ENCODE measurements at regions not wholly inside any gene's neighbourhood (a gene's known extent, or its start where the extent isn't known, plus 50 kb on each side); places are given as distances from the start of the nearest gene placed in this dataset.

DNA sequence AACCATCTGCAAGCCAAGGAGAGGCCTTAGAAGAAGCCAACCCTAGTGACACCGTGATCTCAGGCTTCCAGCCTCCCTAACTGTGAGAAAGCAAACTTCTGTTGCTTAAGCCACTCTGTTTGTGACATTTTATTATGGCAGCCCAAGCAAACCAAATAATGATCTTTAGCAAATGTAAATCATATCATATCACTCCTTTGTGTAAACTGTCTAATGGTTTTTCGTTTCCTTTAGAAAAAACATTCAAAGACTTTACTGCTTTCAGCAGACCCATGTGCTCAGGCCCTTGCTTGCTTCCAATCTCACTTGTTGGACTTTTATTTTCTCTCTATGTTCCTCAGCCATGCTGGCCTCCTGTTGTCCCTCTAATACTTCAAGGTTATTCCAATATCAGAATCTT lies 192.2 kb upstream of the HS3ST1 start:
- Histone ChIP-seq H3K9me3 (ENCODE audit: control insufficient read depth, low read length) (no peaks in the 10 kb centered on the region), H3K27ac (ENCODE audit: insufficient read depth, low read length, poor library complexity, severe bottlenecking) (no peak overlapping the region), H3K27me3 (replicated peaks; ENCODE audit: control insufficient read depth, insufficient read depth, low read length, poor library complexity, severe bottlenecking) (no peaks in the 10 kb centered on the region), H3K4me1 (ENCODE audit: control insufficient read depth, insufficient read depth, low read length, poor library complexity, severe bottlenecking) (no peaks in the 10 kb centered on the region), H3K36me3 (ENCODE audit: control insufficient read depth, insufficient read depth, low read length) (no peaks in the 10 kb centered on the region), H3K4me3 (ENCODE audit: insufficient read depth, low read depth, low read length, poor library complexity, severe bottlenecking) (no peak overlapping the region)
- no peak for DNase-seq

DNA sequence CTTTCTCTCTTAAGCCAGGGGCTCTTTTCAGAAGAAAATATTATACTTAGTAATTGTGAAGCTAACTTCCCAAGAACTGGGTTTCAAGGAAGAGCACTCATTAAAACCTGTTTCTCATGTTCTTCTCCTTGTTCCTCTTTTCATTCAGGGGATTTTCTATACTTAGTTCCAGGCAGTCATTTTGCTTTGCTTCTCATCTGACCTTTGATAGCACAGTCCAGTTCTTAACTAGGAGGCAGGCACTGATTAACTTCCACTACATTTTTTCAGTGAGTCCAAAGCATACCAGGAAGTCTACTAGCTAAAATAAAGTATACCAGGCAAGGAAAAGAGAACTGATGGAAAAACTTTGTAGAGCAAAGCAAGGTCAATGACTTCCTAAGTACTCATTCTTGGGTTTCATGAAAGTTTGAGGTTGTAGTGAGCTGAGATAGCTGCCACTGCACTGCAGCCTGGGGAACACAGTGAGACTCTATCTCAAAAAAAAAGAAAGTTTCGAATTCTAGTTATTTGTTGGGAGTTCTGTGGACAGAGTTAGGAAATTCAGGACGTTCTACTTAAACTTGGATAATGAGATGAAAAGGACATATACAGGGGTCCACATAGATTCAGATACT lies 190.1 kb upstream of the HS3ST1 start:
- H3K27ac ChIP-seq (ENCODE audit: insufficient read depth, low read length, poor library complexity, severe bottlenecking): no peak overlapping the region
- no peak overlapping the region for H3K4me3 ChIP-seq (ENCODE audit: insufficient read depth, low read depth, low read length, poor library complexity, severe bottlenecking)
- no peaks in the 10 kb centered on the region for H3K27me3 ChIP-seq (replicated peaks; ENCODE audit: control insufficient read depth, insufficient read depth, low read length, poor library complexity, severe bottlenecking)
- DNase-seq: no peak
- H3K4me1 ChIP-seq (ENCODE audit: control insufficient read depth, insufficient read depth, low read length, poor library complexity, severe bottlenecking): no peaks in the 10 kb centered on the region
- H3K9me3 ChIP-seq (ENCODE audit: control insufficient read depth, low read length): no peaks in the 10 kb centered on the region
- H3K36me3 ChIP-seq (ENCODE audit: control insufficient read depth, insufficient read depth, low read length): no peaks in the 10 kb centered on the region

GRCh38 chr4:11616856-11617255 lies 188.2 kb upstream of the HS3ST1 start:
- no peaks in the 10 kb centered on the region for H3K4me1 ChIP-seq (ENCODE audit: control insufficient read depth, insufficient read depth, low read length, poor library complexity, severe bottlenecking)
- H3K27ac ChIP-seq (ENCODE audit: insufficient read depth, low read length, poor library complexity, severe bottlenecking): no peak overlapping the region
- no peaks in the 10 kb centered on the region for H3K27me3 ChIP-seq (replicated peaks; ENCODE audit: control insufficient read depth, insufficient read depth, low read length, poor library complexity, severe bottlenecking)
- H3K9me3 ChIP-seq (ENCODE audit: control insufficient read depth, low read length): no peaks in the 10 kb centered on the region
- H3K36me3 ChIP-seq (ENCODE audit: control insufficient read depth, insufficient read depth, low read length): no peaks in the 10 kb centered on the region
- DNase-seq: no peak
- no peak overlapping the region for H3K4me3 ChIP-seq (ENCODE audit: insufficient read depth, low read depth, low read length, poor library complexity, severe bottlenecking)

DNA sequence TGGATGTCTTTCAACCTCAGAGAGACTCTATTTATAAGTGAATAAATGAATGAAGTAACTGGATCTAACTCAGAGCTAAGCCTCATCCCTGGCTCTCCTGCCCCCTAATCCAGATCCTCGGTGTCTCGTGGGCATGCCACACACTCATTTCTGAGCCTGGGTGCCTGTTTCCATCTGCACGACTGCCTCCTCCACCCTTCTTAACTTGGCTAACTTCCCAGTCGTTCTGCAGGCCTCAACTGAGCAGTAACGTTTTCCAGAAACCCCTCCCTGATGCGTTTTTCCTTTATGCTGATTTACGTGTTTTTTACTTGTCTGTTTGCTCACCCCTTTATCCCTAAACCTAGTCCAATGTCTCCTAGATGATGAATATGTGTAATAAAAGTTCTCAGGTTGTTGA lies 186.9 kb upstream of the HS3ST1 start:
- Histone ChIP-seq H3K4me1 (ENCODE audit: control insufficient read depth, insufficient read depth, low read length, poor library complexity, severe bottlenecking) (no peaks in the 10 kb centered on the region), H3K27me3 (replicated peaks; ENCODE audit: control insufficient read depth, insufficient read depth, low read length, poor library complexity, severe bottlenecking) (no peaks in the 10 kb centered on the region), H3K9me3 (ENCODE audit: control insufficient read depth, low read length) (no peaks in the 10 kb centered on the region), H3K4me3 (ENCODE audit: insufficient read depth, low read depth, low read length, poor library complexity, severe bottlenecking) (no peak overlapping the region), H3K27ac (ENCODE audit: insufficient read depth, low read length, poor library complexity, severe bottlenecking) (no peak overlapping the region), H3K36me3 (ENCODE audit: control insufficient read depth, insufficient read depth, low read length) (no peaks in the 10 kb centered on the region)
- no peak for DNase-seq

DNA sequence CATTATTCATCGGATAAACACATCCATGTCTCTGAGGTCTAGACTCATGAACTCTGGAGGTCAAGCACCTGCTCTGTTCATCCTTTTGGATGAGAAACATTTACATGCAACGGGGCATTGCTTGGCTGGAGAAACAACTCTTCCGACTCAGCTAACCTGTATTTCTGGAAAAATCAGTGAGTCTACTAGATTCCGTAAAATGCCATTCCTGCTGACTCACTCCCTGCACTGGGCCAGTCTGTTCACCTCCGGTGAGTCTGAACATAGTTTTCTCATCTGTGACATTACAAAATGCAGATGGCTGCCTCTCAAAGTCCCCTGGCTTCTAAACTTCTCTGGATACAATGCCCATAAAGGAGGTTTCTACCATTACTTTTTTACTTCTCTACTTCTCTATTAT lies 185.7 kb upstream of the HS3ST1 start:
- no peak for DNase-seq
- H3K27me3 ChIP-seq (replicated peaks; ENCODE audit: control insufficient read depth, insufficient read depth, low read length, poor library complexity, severe bottlenecking): no peaks in the 10 kb centered on the region
- no peak overlapping the region for H3K4me3 ChIP-seq (ENCODE audit: insufficient read depth, low read depth, low read length, poor library complexity, severe bottlenecking)
- no peak overlapping the region for H3K27ac ChIP-seq (ENCODE audit: insufficient read depth, low read length, poor library complexity, severe bottlenecking)
- no peaks in the 10 kb centered on the region for H3K36me3 ChIP-seq (ENCODE audit: control insufficient read depth, insufficient read depth, low read length)
- no peaks in the 10 kb centered on the region for H3K4me1 ChIP-seq (ENCODE audit: control insufficient read depth, insufficient read depth, low read length, poor library complexity, severe bottlenecking)
- H3K9me3 ChIP-seq (ENCODE audit: control insufficient read depth, low read length): no peaks in the 10 kb centered on the region

- no peak for DNase-seq
- Histone ChIP-seq H3K27ac (ENCODE audit: insufficient read depth, low read length, poor library complexity, severe bottlenecking) (no peak overlapping the region), H3K4me1 (ENCODE audit: control insufficient read depth, insufficient read depth, low read length, poor library complexity, severe bottlenecking) (no peaks in the 10 kb centered on the region), H3K27me3 (replicated peaks; ENCODE audit: control insufficient read depth, insufficient read depth, low read length, poor library complexity, severe bottlenecking) (no peaks in the 10 kb centered on the region), H3K36me3 (ENCODE audit: control insufficient read depth, insufficient read depth, low read length) (no peaks in the 10 kb centered on the region), H3K4me3 (ENCODE audit: insufficient read depth, low read depth, low read length, poor library complexity, severe bottlenecking) (no peak overlapping the region), H3K9me3 (ENCODE audit: control insufficient read depth, low read length) (no peaks in the 10 kb centered on the region)
These were observed 183.2 kb upstream of the HS3ST1 start for GRCh38 chr4:11611868-11612267.

GRCh38 chr4:11609751-11610150 lies 181.1 kb upstream of the HS3ST1 start:
- no peaks in the 10 kb centered on the region for H3K4me1 ChIP-seq (ENCODE audit: control insufficient read depth, insufficient read depth, low read length, poor library complexity, severe bottlenecking)
- DNase-seq: no peak
- no peaks in the 10 kb centered on the region for H3K9me3 ChIP-seq (ENCODE audit: control insufficient read depth, low read length)
- no peak overlapping the region for H3K4me3 ChIP-seq (ENCODE audit: insufficient read depth, low read depth, low read length, poor library complexity, severe bottlenecking)
- H3K27ac ChIP-seq (ENCODE audit: insufficient read depth, low read length, poor library complexity, severe bottlenecking): no peak overlapping the region
- no peaks in the 10 kb centered on the region for H3K27me3 ChIP-seq (replicated peaks; ENCODE audit: control insufficient read depth, insufficient read depth, low read length, poor library complexity, severe bottlenecking)
- no peaks in the 10 kb centered on the region for H3K36me3 ChIP-seq (ENCODE audit: control insufficient read depth, insufficient read depth, low read length)

GRCh38 chr4:11608992-11609391 lies 180.3 kb upstream of the HS3ST1 start:
- Histone ChIP-seq H3K4me1 (ENCODE audit: control insufficient read depth, insufficient read depth, low read length, poor library complexity, severe bottlenecking) (no peaks in the 10 kb centered on the region), H3K36me3 (ENCODE audit: control insufficient read depth, insufficient read depth, low read length) (no peaks in the 10 kb centered on the region), H3K9me3 (ENCODE audit: control insufficient read depth, low read length) (no peaks in the 10 kb centered on the region), H3K27me3 (replicated peaks; ENCODE audit: control insufficient read depth, insufficient read depth, low read length, poor library complexity, severe bottlenecking) (no peaks in the 10 kb centered on the region), H3K27ac (ENCODE audit: insufficient read depth, low read length, poor library complexity, severe bottlenecking) (no peak overlapping the region), H3K4me3 (ENCODE audit: insufficient read depth, low read depth, low read length, poor library complexity, severe bottlenecking) (no peak overlapping the region)
- DNase-seq: no peak

GRCh38 chr4:11606078-11606477 lies 177.4 kb upstream of the HS3ST1 start:
- DNase-seq: no peak
- Histone ChIP-seq H3K36me3 (ENCODE audit: control insufficient read depth, insufficient read depth, low read length) (no peaks in the 10 kb centered on the region), H3K4me3 (ENCODE audit: insufficient read depth, low read depth, low read length, poor library complexity, severe bottlenecking) (no peak overlapping the region), H3K4me1 (ENCODE audit: control insufficient read depth, insufficient read depth, low read length, poor library complexity, severe bottlenecking) (no peaks in the 10 kb centered on the region), H3K9me3 (ENCODE audit: control insufficient read depth, low read length) (no peaks in the 10 kb centered on the region), H3K27me3 (replicated peaks; ENCODE audit: control insufficient read depth, insufficient read depth, low read length, poor library complexity, severe bottlenecking) (no peaks in the 10 kb centered on the region), H3K27ac (ENCODE audit: insufficient read depth, low read length, poor library complexity, severe bottlenecking) (no peak overlapping the region)

DNA sequence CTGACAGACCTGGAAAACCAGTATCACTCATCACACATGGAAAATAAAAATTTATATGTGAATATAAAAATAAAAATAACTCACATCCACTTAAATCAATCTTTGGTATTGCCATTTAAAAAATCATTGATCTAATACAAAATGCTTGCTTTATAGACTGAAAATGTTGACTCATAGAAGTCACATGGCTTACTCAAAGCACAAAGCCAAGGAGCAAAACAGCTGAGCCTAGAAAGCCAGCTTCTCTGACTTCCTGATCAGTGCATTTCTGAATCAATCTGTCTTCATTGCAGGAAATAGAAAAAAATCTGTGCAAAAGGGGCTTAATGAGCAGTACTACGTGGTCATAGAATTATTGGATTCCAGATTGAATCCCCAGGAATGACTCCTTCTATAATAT lies 176.9 kb upstream of the HS3ST1 start:
- no peak for DNase-seq
- Histone ChIP-seq H3K27ac (ENCODE audit: insufficient read depth, low read length, poor library complexity, severe bottlenecking) (no peak overlapping the region), H3K27me3 (replicated peaks; ENCODE audit: control insufficient read depth, insufficient read depth, low read length, poor library complexity, severe bottlenecking) (no peaks in the 10 kb centered on the region), H3K4me1 (ENCODE audit: control insufficient read depth, insufficient read depth, low read length, poor library complexity, severe bottlenecking) (no peaks in the 10 kb centered on the region), H3K4me3 (ENCODE audit: insufficient read depth, low read depth, low read length, poor library complexity, severe bottlenecking) (no peak overlapping the region), H3K36me3 (ENCODE audit: control insufficient read depth, insufficient read depth, low read length) (no peaks in the 10 kb centered on the region), H3K9me3 (ENCODE audit: control insufficient read depth, low read length) (no peaks in the 10 kb centered on the region)

GRCh38 chr4:11604821-11605220 lies 176.1 kb upstream of the HS3ST1 start:
- Histone ChIP-seq H3K4me1 (ENCODE audit: control insufficient read depth, insufficient read depth, low read length, poor library complexity, severe bottlenecking) (no peaks in the 10 kb centered on the region), H3K36me3 (ENCODE audit: control insufficient read depth, insufficient read depth, low read length) (no peaks in the 10 kb centered on the region), H3K27ac (ENCODE audit: insufficient read depth, low read length, poor library complexity, severe bottlenecking) (no peak overlapping the region), H3K27me3 (replicated peaks; ENCODE audit: control insufficient read depth, insufficient read depth, low read length, poor library complexity, severe bottlenecking) (no peaks in the 10 kb centered on the region), H3K4me3 (ENCODE audit: insufficient read depth, low read depth, low read length, poor library complexity, severe bottlenecking) (no peak overlapping the region), H3K9me3 (ENCODE audit: control insufficient read depth, low read length) (no peaks in the 10 kb centered on the region)
- DNase-seq: no peak

Data from effector memory CD4-positive, alpha-beta T cell (primary cell).